Upper lobe of left lung (tissue), 4 donors: ENCODE measurements at regions not wholly inside any gene's neighbourhood (a gene's known extent, or its start where the extent isn't known, plus 50 kb on each side); places are given as distances from the start of the nearest gene placed in this dataset.

Experiments
- POLR2AphosphoS5 ChIP-seq, 2 donors: sonication (generic); formaldehyde crosslinking; IDR thresholded peaks; one replicate each; pipeline ENCODE4 v1.5.1; 2017; ENCODE audit warnings: antibody characterized with exemption in 2 of 2
- TF ChIP-seq, protein P1 (sequence below), 6 experiments: fragments of 450-650 bp in 4 of 6; fragments of 200-600 bp in 2 of 6; sonication (generic) in 2 of 6; IDR thresholded peaks; one replicate each; pipeline ENCODE4 v1.5.1; 2016 to 2019; ENCODE audit warnings: antibody characterized with exemption in 6 of 6

DNA sequence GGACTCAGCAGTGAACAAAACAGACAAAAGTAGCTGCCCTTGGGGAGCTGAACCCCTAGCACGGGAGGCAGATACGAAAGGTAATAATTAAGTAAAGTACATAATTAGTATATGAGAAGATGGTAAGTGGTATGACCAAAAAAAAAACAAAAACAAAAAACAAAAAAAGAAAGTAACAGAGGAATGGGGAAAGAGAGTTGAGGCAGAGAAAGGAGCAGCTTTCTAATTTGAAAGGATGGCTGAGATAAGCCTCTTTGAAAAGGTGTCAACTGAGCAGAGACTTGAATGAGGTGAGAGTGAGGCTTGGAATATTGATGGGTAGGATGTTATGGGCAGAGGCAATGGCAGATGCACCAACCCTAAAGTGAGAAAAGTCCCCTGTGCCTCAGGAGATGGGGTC is 69.7 kb downstream of the CARTPT start:
- TF ChIP-seq, protein P1, sequence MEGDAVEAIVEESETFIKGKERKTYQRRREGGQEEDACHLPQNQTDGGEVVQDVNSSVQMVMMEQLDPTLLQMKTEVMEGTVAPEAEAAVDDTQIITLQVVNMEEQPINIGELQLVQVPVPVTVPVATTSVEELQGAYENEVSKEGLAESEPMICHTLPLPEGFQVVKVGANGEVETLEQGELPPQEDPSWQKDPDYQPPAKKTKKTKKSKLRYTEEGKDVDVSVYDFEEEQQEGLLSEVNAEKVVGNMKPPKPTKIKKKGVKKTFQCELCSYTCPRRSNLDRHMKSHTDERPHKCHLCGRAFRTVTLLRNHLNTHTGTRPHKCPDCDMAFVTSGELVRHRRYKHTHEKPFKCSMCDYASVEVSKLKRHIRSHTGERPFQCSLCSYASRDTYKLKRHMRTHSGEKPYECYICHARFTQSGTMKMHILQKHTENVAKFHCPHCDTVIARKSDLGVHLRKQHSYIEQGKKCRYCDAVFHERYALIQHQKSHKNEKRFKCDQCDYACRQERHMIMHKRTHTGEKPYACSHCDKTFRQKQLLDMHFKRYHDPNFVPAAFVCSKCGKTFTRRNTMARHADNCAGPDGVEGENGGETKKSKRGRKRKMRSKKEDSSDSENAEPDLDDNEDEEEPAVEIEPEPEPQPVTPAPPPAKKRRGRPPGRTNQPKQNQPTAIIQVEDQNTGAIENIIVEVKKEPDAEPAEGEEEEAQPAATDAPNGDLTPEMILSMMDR (IDR thresholded peaks at IDR 0.05), result no peak
- TF ChIP-seq POLR2AphosphoS5 (IDR thresholded peaks at IDR 0.05), result no peak
